Ishikawa (cell line): ENCODE measurements at regions not wholly inside any gene's neighbourhood (a gene's known extent, or its start where the extent isn't known, plus 50 kb on each side); places are given as distances from the start of the nearest gene placed in this dataset.
A peak's percentile ranks its signal among the peaks of the same experiment; 100 is the strongest.

ENCODE experiments used
- CEBPB ChIP-seq: IDR thresholded peaks from 2 replicates; pipeline ENCODE4 v1.6.1; 2012
- CREB1 ChIP-seq: IDR thresholded peaks from 2 replicates; pipeline ENCODE4 v1.6.1; 2012; ENCODE audit warnings: low read depth
- EGR1 ChIP-seq: IDR thresholded peaks from 2 replicates; pipeline ENCODE4 v1.6.1; 2012
- EP300 ChIP-seq: IDR thresholded peaks from 2 replicates; pipeline ENCODE4 v1.6.1; 2012; ENCODE audit warnings: borderline replicate concordance
- FOXM1 ChIP-seq: IDR thresholded peaks from 2 replicates; pipeline ENCODE4 v1.6.1; 2012; ENCODE audit warnings: low read depth, borderline replicate concordance
- MAX ChIP-seq: IDR thresholded peaks from 2 replicates; pipeline ENCODE4 v1.6.1; 2012
- NFIC ChIP-seq: IDR thresholded peaks from 2 replicates; pipeline ENCODE4 v1.6.1; 2012
- RAD21 ChIP-seq: IDR thresholded peaks from 2 replicates; pipeline ENCODE4 v1.6.1; 2012; ENCODE audit warnings: low read depth
- REST ChIP-seq: IDR thresholded peaks from 2 replicates; pipeline ENCODE4 v1.6.1; 2012; ENCODE audit warnings: low read depth, mild to moderate bottlenecking
- TAF1 ChIP-seq: IDR thresholded peaks from 2 replicates; pipeline ENCODE4 v1.6.1; 2012; ENCODE audit warnings: low read depth, mild to moderate bottlenecking
- TCF12 ChIP-seq: IDR thresholded peaks from 2 replicates; pipeline ENCODE4 v1.6.1; 2012; ENCODE audit warnings: low read depth
- TEAD4 ChIP-seq: IDR thresholded peaks from 2 replicates; pipeline ENCODE4 v1.6.1; 2012
- USF1 ChIP-seq: IDR thresholded peaks from 2 replicates; pipeline ENCODE4 v1.6.1; 2012
- YY1 ChIP-seq: IDR thresholded peaks from 2 replicates; pipeline ENCODE4 v1.6.1; 2012; ENCODE audit warnings: low read depth
- ZBTB7A ChIP-seq: IDR thresholded peaks from 2 replicates; pipeline ENCODE4 v1.6.1; 2012; ENCODE audit warnings: low read depth

GRCh38 chr5:129356846-129357245, 103.3 kb upstream of the ADAMTS19 start:
- TF ChIP-seq RAD21: no peak
- TF ChIP-seq ZBTB7A: no peak

- no peak for TF ChIP-seq YY1
- no peak for TF ChIP-seq TEAD4
- no peak for TF ChIP-seq RAD21
- no peak for TF ChIP-seq REST
- no peak for TF ChIP-seq ZBTB7A
- TF ChIP-seq TCF12: no peak
- TF ChIP-seq MAX: no peak
- no peak for TF ChIP-seq EP300
- TF ChIP-seq TAF1: no peak
- TF ChIP-seq CEBPB: no peak
- no peak for TF ChIP-seq FOXM1
- TF ChIP-seq NFIC: no peak
Measured at GRCh38 chr5:129358069-129358468, 102.0 kb upstream of the ADAMTS19 start.

- TF ChIP-seq TEAD4: no peak
- TF ChIP-seq NFIC: no peak
- no peak for TF ChIP-seq RAD21
- no peak for TF ChIP-seq REST
- no peak for TF ChIP-seq YY1
- TF ChIP-seq TAF1: no peak
- no peak for TF ChIP-seq TCF12
- TF ChIP-seq CEBPB: no peak
- TF ChIP-seq ZBTB7A: no peak
- no peak for TF ChIP-seq FOXM1
- no peak for TF ChIP-seq MAX
- TF ChIP-seq EP300: no peak
- TF ChIP-seq USF1: no peak
- no peak for TF ChIP-seq CREB1
- no peak for TF ChIP-seq EGR1
Measured at GRCh38 chr5:129359450-129359849, 100.6 kb upstream of the ADAMTS19 start.

GRCh38 chr5:129361441-129362025, 98.6 kb upstream of the ADAMTS19 start:
- peak; percentile 44 for TF ChIP-seq RAD21
- TF ChIP-seq NFIC: no peak

GRCh38 chr5:129362456-129362855, 97.6 kb upstream of the ADAMTS19 start:
- no peak for TF ChIP-seq NFIC
- TF ChIP-seq TCF12: no peak
- TF ChIP-seq USF1: no peak
- TF ChIP-seq CEBPB: no peak
- no peak for TF ChIP-seq YY1

GRCh38 chr5:129363991-129364390, 96.1 kb upstream of the ADAMTS19 start:
- TF ChIP-seq TCF12 (no peak), USF1 (no peak), REST (no peak), FOXM1 (no peak), CEBPB (no peak), NFIC (no peak)
